ENCODE measurements at regions not wholly inside any gene's neighbourhood (a gene's known extent, or its start where the extent isn't known, plus 50 kb on each side); places are given as distances from the start of the nearest gene placed in this dataset.
"Not testable (repeated sequence)": the region's sequence is repeated elsewhere in the genome, so short reads cannot be mapped to it uniquely, and the experiment has no call there.

- not testable (repeated sequence) for TF ChIP-seq ATF2 (IDR thresholded peaks at IDR 0.05; ENCODE audit: low read length); CEBPB (IDR thresholded peaks at IDR 0.05; ENCODE audit: borderline replicate concordance in 1 of 2, low read depth in 2 of 2, low read length in 2 of 2); POLR2AphosphoS5 (IDR thresholded peaks at IDR 0.05; ENCODE audit: low read length); NR2C2 (IDR thresholded peaks at IDR 0.05; ENCODE audit: borderline replicate concordance, control insufficient read depth, insufficient read length, low read depth); ZNF217 (IDR thresholded peaks at IDR 0.05); CREM (IDR thresholded peaks at IDR 0.05; ENCODE audit: low read depth); ZNF274 (IDR thresholded peaks at IDR 0.05; ENCODE audit: insufficient read depth, insufficient read length); PAX8 (IDR thresholded peaks at IDR 0.05); EZH2 (IDR thresholded peaks at IDR 0.05; ENCODE audit: borderline replicate concordance, control insufficient read depth, low read depth, low read length); POLR2A (IDR thresholded peaks at IDR 0.05; ENCODE audit: low read depth, low read length); MEF2B (IDR thresholded peaks at IDR 0.05; ENCODE audit: partially characterized antibody, poor library complexity, severe bottlenecking); WRNIP1 (IDR thresholded peaks at IDR 0.05; ENCODE audit: borderline replicate concordance, low read depth, low read length)
- TF ChIP-seq, protein P1, sequence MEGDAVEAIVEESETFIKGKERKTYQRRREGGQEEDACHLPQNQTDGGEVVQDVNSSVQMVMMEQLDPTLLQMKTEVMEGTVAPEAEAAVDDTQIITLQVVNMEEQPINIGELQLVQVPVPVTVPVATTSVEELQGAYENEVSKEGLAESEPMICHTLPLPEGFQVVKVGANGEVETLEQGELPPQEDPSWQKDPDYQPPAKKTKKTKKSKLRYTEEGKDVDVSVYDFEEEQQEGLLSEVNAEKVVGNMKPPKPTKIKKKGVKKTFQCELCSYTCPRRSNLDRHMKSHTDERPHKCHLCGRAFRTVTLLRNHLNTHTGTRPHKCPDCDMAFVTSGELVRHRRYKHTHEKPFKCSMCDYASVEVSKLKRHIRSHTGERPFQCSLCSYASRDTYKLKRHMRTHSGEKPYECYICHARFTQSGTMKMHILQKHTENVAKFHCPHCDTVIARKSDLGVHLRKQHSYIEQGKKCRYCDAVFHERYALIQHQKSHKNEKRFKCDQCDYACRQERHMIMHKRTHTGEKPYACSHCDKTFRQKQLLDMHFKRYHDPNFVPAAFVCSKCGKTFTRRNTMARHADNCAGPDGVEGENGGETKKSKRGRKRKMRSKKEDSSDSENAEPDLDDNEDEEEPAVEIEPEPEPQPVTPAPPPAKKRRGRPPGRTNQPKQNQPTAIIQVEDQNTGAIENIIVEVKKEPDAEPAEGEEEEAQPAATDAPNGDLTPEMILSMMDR (IDR thresholded peaks at IDR 0.05 in 2 of 3, conservative IDR thresholded peaks at IDR 0.05 in 1 of 3; ENCODE audit: control insufficient read depth in 2 of 3, extremely low read depth in 1 of 3, insufficient read depth in 1 of 3, low read depth in 3 of 3, low read length in 3 of 3) = not testable (repeated sequence)
- TF ChIP-seq, protein P2, sequence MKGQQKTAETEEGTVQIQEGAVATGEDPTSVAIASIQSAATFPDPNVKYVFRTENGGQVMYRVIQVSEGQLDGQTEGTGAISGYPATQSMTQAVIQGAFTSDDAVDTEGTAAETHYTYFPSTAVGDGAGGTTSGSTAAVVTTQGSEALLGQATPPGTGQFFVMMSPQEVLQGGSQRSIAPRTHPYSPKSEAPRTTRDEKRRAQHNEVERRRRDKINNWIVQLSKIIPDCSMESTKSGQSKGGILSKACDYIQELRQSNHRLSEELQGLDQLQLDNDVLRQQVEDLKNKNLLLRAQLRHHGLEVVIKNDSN (IDR thresholded peaks at IDR 0.05; ENCODE audit: borderline replicate concordance, extremely low read length, insufficient read depth, low read depth, low read length) = not testable (repeated sequence)
These were observed 370.8 kb upstream of the CNTN3 start for GRCh38 chr3:74985028-74985904.

All from GM12878 (cell line).